IgD-negative memory B cell (primary cell): ENCODE measurements at regions not wholly inside any gene's neighbourhood (a gene's known extent, or its start where the extent isn't known, plus 50 kb on each side); places are given as distances from the start of the nearest gene placed in this dataset.

Experiments
- H3K27ac Mint-ChIP-seq, 3 donors: one replicate each; pipeline ENCODE4 v1.8.0; 2020 to 2022; ENCODE audit warnings: mild to moderate bottlenecking in 3 of 3, mixed read lengths in 3 of 3, moderate library complexity in 1 of 3
- H3K27me3 Mint-ChIP-seq: one replicate; pipeline ENCODE4 v1.8.0; 2021; ENCODE audit warnings: mixed read lengths
- H3K36me3 Mint-ChIP-seq: one replicate; pipeline ENCODE4 v1.8.0; 2020; ENCODE audit warnings: mild to moderate bottlenecking, mixed read lengths
- H3K4me1 Mint-ChIP-seq, 3 donors: one replicate each; pipeline ENCODE4 v1.8.0; 2020 to 2022; ENCODE audit warnings: mixed read lengths in 3 of 3, mild to moderate bottlenecking in 1 of 3
- H3K4me3 Mint-ChIP-seq, 4 donors: one replicate each; pipeline ENCODE4 v1.8.0; 2020 to 2022; ENCODE audit warnings: mild to moderate bottlenecking in 4 of 4, mixed read lengths in 4 of 4, moderate library complexity in 3 of 4
- H3K9me3 Mint-ChIP-seq, 3 donors: one replicate each; pipeline ENCODE4 v1.8.0; 2020 to 2021; ENCODE audit warnings: mixed read lengths in 3 of 3, mild to moderate bottlenecking in 1 of 3

GRCh38 chr1:209053587-209053986 is 529.9 kb upstream of the CAMK1G start:
- H3K4me3 Mint-ChIP-seq: no peak overlapping the region
- H3K4me1 Mint-ChIP-seq: no peaks in the 10 kb centered on the region
- H3K27me3 Mint-ChIP-seq: no peaks in the 10 kb centered on the region
- H3K36me3 Mint-ChIP-seq: no peaks in the 10 kb centered on the region
- H3K27ac Mint-ChIP-seq: no peak overlapping the region
- H3K9me3 Mint-ChIP-seq: peaks cover 0 to 6% (median 4%) of the 10 kb centered on the region in 3 donors

- Mint-ChIP-seq H3K9me3 (peaks cover 0 to 6% (median 4%) of the 10 kb centered on the region in 3 donors), H3K4me3 (no peak overlapping the region), H3K27ac (no peak overlapping the region), H3K27me3 (no peaks in the 10 kb centered on the region), H3K4me1 (no peaks in the 10 kb centered on the region), H3K36me3 (no peaks in the 10 kb centered on the region)
Measured at GRCh38 chr1:209057083-209057482, 526.4 kb upstream of the CAMK1G start.

GRCh38 chr1:209057901-209058300 is 525.6 kb upstream of the CAMK1G start:
- no peak overlapping the region for H3K4me3 Mint-ChIP-seq
- no peaks in the 10 kb centered on the region for H3K36me3 Mint-ChIP-seq
- H3K9me3 Mint-ChIP-seq: peaks cover 0 to 6% (median 4%) of the 10 kb centered on the region in 3 donors
- no peaks in the 10 kb centered on the region for H3K27me3 Mint-ChIP-seq
- H3K4me1 Mint-ChIP-seq: no peaks in the 10 kb centered on the region
- no peak overlapping the region for H3K27ac Mint-ChIP-seq

GRCh38 chr1:209059376-209059775 is 524.1 kb upstream of the CAMK1G start:
- H3K27me3 Mint-ChIP-seq: no peaks in the 10 kb centered on the region
- H3K36me3 Mint-ChIP-seq: no peaks in the 10 kb centered on the region
- peaks cover 0 to 3% (median 2%) of the 10 kb centered on the region in 3 donors for H3K9me3 Mint-ChIP-seq
- no peak overlapping the region for H3K27ac Mint-ChIP-seq
- H3K4me1 Mint-ChIP-seq: no peaks in the 10 kb centered on the region
- no peak overlapping the region for H3K4me3 Mint-ChIP-seq

GRCh38 chr1:209059981-209060380 is 523.5 kb upstream of the CAMK1G start:
- H3K4me3 Mint-ChIP-seq: no peak overlapping the region
- no peaks in the 10 kb centered on the region for H3K4me1 Mint-ChIP-seq
- H3K27me3 Mint-ChIP-seq: no peaks in the 10 kb centered on the region
- peaks cover 0 to 3% (median 0%) of the 10 kb centered on the region in 3 donors for H3K9me3 Mint-ChIP-seq
- no peak overlapping the region for H3K27ac Mint-ChIP-seq
- H3K36me3 Mint-ChIP-seq: no peaks in the 10 kb centered on the region

- Mint-ChIP-seq H3K4me1 (no peaks in the 10 kb centered on the region), H3K9me3 (peaks cover 0 to 3% (median 0%) of the 10 kb centered on the region in 3 donors), H3K27ac (no peak overlapping the region), H3K27me3 (no peaks in the 10 kb centered on the region), H3K4me3 (no peak overlapping the region), H3K36me3 (no peaks in the 10 kb centered on the region)
Measured at GRCh38 chr1:209062081-209062620, 521.4 kb upstream of the CAMK1G start.

- Mint-ChIP-seq H3K36me3 (no peaks in the 10 kb centered on the region), H3K4me3 (no peak overlapping the region), H3K27me3 (no peaks in the 10 kb centered on the region), H3K4me1 (no peaks in the 10 kb centered on the region), H3K27ac (no peak overlapping the region), H3K9me3 (no peaks in the 10 kb centered on the region)
Measured at GRCh38 chr1:209062863-209063262, 520.7 kb upstream of the CAMK1G start.

- H3K4me1 Mint-ChIP-seq: no peaks in the 10 kb centered on the region
- H3K27me3 Mint-ChIP-seq: no peaks in the 10 kb centered on the region
- no peaks in the 10 kb centered on the region for H3K36me3 Mint-ChIP-seq
- H3K27ac Mint-ChIP-seq: no peak overlapping the region
- H3K9me3 Mint-ChIP-seq: no peaks in the 10 kb centered on the region
- H3K4me3 Mint-ChIP-seq: no peak overlapping the region
Measured at GRCh38 chr1:209063767-209064659, 519.5 kb upstream of the CAMK1G start.

- Mint-ChIP-seq H3K9me3 (no peaks in the 10 kb centered on the region), H3K4me3 (no peak overlapping the region), H3K27ac (no peak overlapping the region)
Measured at GRCh38 chr1:209064850-209065706, 518.4 kb upstream of the CAMK1G start.

GRCh38 chr1:209072481-209072880 is 511.0 kb upstream of the CAMK1G start:
- Mint-ChIP-seq H3K4me1 (no peaks in the 10 kb centered on the region), H3K27ac (no peak overlapping the region)

More at GRCh38 chr1:209064850-209065706, 518.4 kb upstream of the CAMK1G start:
- H3K4me1 Mint-ChIP-seq: no peaks in the 10 kb centered on the region
- H3K27me3 Mint-ChIP-seq: no peaks in the 10 kb centered on the region
- H3K36me3 Mint-ChIP-seq: no peaks in the 10 kb centered on the region

GRCh38 chr1:209073879-209074278 is 509.6 kb upstream of the CAMK1G start:
- no peaks in the 10 kb centered on the region for H3K4me1 Mint-ChIP-seq
- no peak overlapping the region for H3K4me3 Mint-ChIP-seq

More at GRCh38 chr1:209072481-209072880, 511.0 kb upstream of the CAMK1G start:
- H3K27me3 Mint-ChIP-seq: no peaks in the 10 kb centered on the region
- peaks cover 0 to 2% (median 1%) of the 10 kb centered on the region in 3 donors for H3K9me3 Mint-ChIP-seq
- H3K36me3 Mint-ChIP-seq: no peaks in the 10 kb centered on the region
- no peak overlapping the region for H3K4me3 Mint-ChIP-seq

GRCh38 chr1:209074575-209075250 is 508.8 kb upstream of the CAMK1G start:
- Mint-ChIP-seq H3K4me1 (no peaks in the 10 kb centered on the region), H3K27me3 (no peaks in the 10 kb centered on the region), H3K9me3 (peaks cover 0 to 2% (median 1%) of the 10 kb centered on the region in 3 donors), H3K27ac (no peak overlapping the region), H3K4me3 (no peak overlapping the region), H3K36me3 (no peaks in the 10 kb centered on the region)

More at GRCh38 chr1:209073879-209074278, 509.6 kb upstream of the CAMK1G start:
- Mint-ChIP-seq H3K9me3 (peaks cover 0 to 2% (median 1%) of the 10 kb centered on the region in 3 donors), H3K27me3 (no peaks in the 10 kb centered on the region), H3K36me3 (no peaks in the 10 kb centered on the region), H3K27ac (no peak overlapping the region)

GRCh38 chr1:209076688-209077087 is 506.8 kb upstream of the CAMK1G start:
- no peak overlapping the region for H3K4me3 Mint-ChIP-seq
- no peaks in the 10 kb centered on the region for H3K36me3 Mint-ChIP-seq
- H3K4me1 Mint-ChIP-seq: no peaks in the 10 kb centered on the region
- H3K27ac Mint-ChIP-seq: no peak overlapping the region
- H3K9me3 Mint-ChIP-seq: peaks cover 0 to 3% (median 2%) of the 10 kb centered on the region in 3 donors
- H3K27me3 Mint-ChIP-seq: no peaks in the 10 kb centered on the region

GRCh38 chr1:209080170-209080781 is 503.2 kb upstream of the CAMK1G start:
- H3K4me1 Mint-ChIP-seq: no peaks in the 10 kb centered on the region
- H3K27me3 Mint-ChIP-seq: no peaks in the 10 kb centered on the region
- H3K27ac Mint-ChIP-seq: no peak overlapping the region
- no peak overlapping the region for H3K4me3 Mint-ChIP-seq
- peaks cover 0 to 4% (median 3%) of the 10 kb centered on the region in 3 donors for H3K9me3 Mint-ChIP-seq
- no peaks in the 10 kb centered on the region for H3K36me3 Mint-ChIP-seq
